ENCODE measurements at regions not wholly inside any gene's neighbourhood (a gene's known extent, or its start where the extent isn't known, plus 50 kb on each side); places are given as distances from the start of the nearest gene placed in this dataset.

- TF ChIP-seq CTCF (IDR thresholded peaks at IDR 0.05): no peak
- no peak for TF ChIP-seq POLR2A (IDR thresholded peaks at IDR 0.05)
- Histone ChIP-seq H3K4me1 (no peaks in the 10 kb centered on the region), H3K9me3 (no peaks in the 10 kb centered on the region), H3K27ac (no peak overlapping the region), H3K36me3 (no peaks in the 10 kb centered on the region), H3K4me3 (no peak overlapping the region), H3K27me3 (no peaks in the 10 kb centered on the region)
- DNase-seq: no peak
- intact Hi-C loops (cut with DNase I; ENCODE audit: low total_unique reads): no loop called here
Observed at GRCh38 chr6:130577178-130577919, 211.5 kb downstream of the TMEM200A start.

GRCh38 chr6:130578713-130579112 lies 212.9 kb downstream of the TMEM200A start:
- H3K4me1 ChIP-seq: no peaks in the 10 kb centered on the region
- DNase-seq: no peak
- H3K27ac ChIP-seq: no peak overlapping the region
- TF ChIP-seq POLR2A (IDR thresholded peaks at IDR 0.05) (no peak), CTCF (IDR thresholded peaks at IDR 0.05) (no peak)
- no peaks in the 10 kb centered on the region for H3K9me3 ChIP-seq
- intact Hi-C loops (cut with DNase I; ENCODE audit: low total_unique reads): no loop called here
- H3K4me3 ChIP-seq: no peak overlapping the region
- no peaks in the 10 kb centered on the region for H3K36me3 ChIP-seq
- H3K27me3 ChIP-seq: no peaks in the 10 kb centered on the region

GRCh38 chr6:130583268-130583667 lies 217.5 kb downstream of the TMEM200A start:
- intact Hi-C loops (cut with DNase I; ENCODE audit: low total_unique reads): no loop called here
- Histone ChIP-seq H3K36me3 (no peaks in the 10 kb centered on the region), H3K9me3 (no peaks in the 10 kb centered on the region), H3K27me3 (no peaks in the 10 kb centered on the region), H3K4me3 (no peak overlapping the region), H3K4me1 (no peaks in the 10 kb centered on the region), H3K27ac (no peak overlapping the region)
- TF ChIP-seq CTCF (IDR thresholded peaks at IDR 0.05): no peak
- no peak for TF ChIP-seq POLR2A (IDR thresholded peaks at IDR 0.05)
- no peak for DNase-seq

- H3K4me1 ChIP-seq: no peaks in the 10 kb centered on the region
- H3K27ac ChIP-seq: no peak overlapping the region
- H3K4me3 ChIP-seq: no peak overlapping the region
- TF ChIP-seq CTCF (IDR thresholded peaks at IDR 0.05) (no peak), POLR2A (IDR thresholded peaks at IDR 0.05) (no peak)
- H3K27me3 ChIP-seq: no peaks in the 10 kb centered on the region
- intact Hi-C loops (cut with DNase I; ENCODE audit: low total_unique reads): no loop called here
- no peaks in the 10 kb centered on the region for H3K36me3 ChIP-seq
- DNase-seq: no peak
- H3K9me3 ChIP-seq: no peaks in the 10 kb centered on the region
Observed at GRCh38 chr6:130585587-130585986, 219.8 kb downstream of the TMEM200A start.

GRCh38 chr6:130587778-130588520 lies 222.1 kb downstream of the TMEM200A start:
- intact Hi-C loops (cut with DNase I; ENCODE audit: low total_unique reads): no loop called here
- no peak overlapping the region for H3K27ac ChIP-seq
- H3K4me1 ChIP-seq: no peaks in the 10 kb centered on the region
- no peaks in the 10 kb centered on the region for H3K9me3 ChIP-seq
- H3K4me3 ChIP-seq: no peak overlapping the region
- no peak for TF ChIP-seq POLR2A (IDR thresholded peaks at IDR 0.05)
- no peak for TF ChIP-seq CTCF (IDR thresholded peaks at IDR 0.05)
- H3K36me3 ChIP-seq: no peaks in the 10 kb centered on the region
- no peak for DNase-seq
- H3K27me3 ChIP-seq: no peaks in the 10 kb centered on the region

All from uterus (tissue), 3 donors.